CD8-positive, alpha-beta memory T cell (primary cell): ENCODE measurements at regions not wholly inside any gene's neighbourhood (a gene's known extent, or its start where the extent isn't known, plus 50 kb on each side); places are given as distances from the start of the nearest gene placed in this dataset.

Experiments
- CTCF ChIA-PET: fragments of 350-600 bp; sonication (Branson Sonifier 250); formaldehyde crosslinking; loops from one replicate; lab custom pipeline; 2021; ENCODE audit warnings: antibody characterized with exemption; lab: Charles Lee
- POLR2A ChIA-PET: fragments of 350-600 bp; sonication (Branson Sonifier 250); formaldehyde crosslinking; loops from one replicate; lab custom pipeline; 2021; ENCODE audit warnings: antibody characterized with exemption; lab: Charles Lee
- DNase-seq, 5 donors: peaks; one replicate each; pipeline versions ENCODE4 v3.0.0 to v3.0.0-alpha.2; 2020 to 2022; ENCODE audit warnings: mixed read lengths in 1 of 5
- H3K27ac ChIP-seq: one replicate; pipeline ENCODE4 v1.7.0; 2013; ENCODE audit warnings: low read depth, mild to moderate bottlenecking, low read length, moderate library complexity
- H3K27me3 ChIP-seq: 2 replicates; pipeline ENCODE4 v1.7.0; 2013; ENCODE audit warnings: low read length, mild to moderate bottlenecking; ENCODE audit not compliant: insufficient read depth, poor library complexity, severe bottlenecking
- H3K36me3 ChIP-seq: 2 replicates; pipeline ENCODE4 v1.7.0; 2013; ENCODE audit warnings: mild to moderate bottlenecking, low read length, moderate library complexity; ENCODE audit not compliant: insufficient read depth
- H3K4me1 ChIP-seq: 2 replicates; pipeline ENCODE4 v1.7.0; 2013; ENCODE audit warnings: mild to moderate bottlenecking, low read length, moderate library complexity; ENCODE audit not compliant: insufficient read depth
- H3K4me3 ChIP-seq: 2 replicates; pipeline ENCODE4 v1.7.0; 2013; ENCODE audit warnings: mild to moderate bottlenecking, low read length
- H3K9me3 ChIP-seq: 2 replicates; pipeline ENCODE4 v1.7.0; 2013; ENCODE audit warnings: mild to moderate bottlenecking, low read length
- H3K27ac Mint-ChIP-seq, 8 donors: one replicate each; pipeline ENCODE4 v1.8.0; 2020 to 2021; ENCODE audit warnings: mixed read lengths in 8 of 8, mild to moderate bottlenecking in 6 of 8, inconsistent platforms in 3 of 8, moderate library complexity in 3 of 8
- H3K27me3 Mint-ChIP-seq, 2 donors: one replicate each; pipeline ENCODE4 v1.8.0; 2020 to 2021; ENCODE audit warnings: mixed read lengths in 2 of 2, mild to moderate bottlenecking in 1 of 2, moderate library complexity in 1 of 2
- H3K36me3 Mint-ChIP-seq, 3 donors: one replicate each; pipeline ENCODE4 v1.8.0; 2020 to 2021; ENCODE audit warnings: mixed read lengths in 3 of 3, inconsistent platforms in 1 of 3, mild to moderate bottlenecking in 1 of 3
- H3K4me1 Mint-ChIP-seq, 3 donors: one replicate each; pipeline ENCODE4 v1.8.0; 2020 to 2021; ENCODE audit warnings: mixed read lengths in 3 of 3, inconsistent platforms in 1 of 3, mild to moderate bottlenecking in 1 of 3
- H3K4me3 Mint-ChIP-seq, 7 donors: one replicate each; pipeline ENCODE4 v1.8.0; 2020 to 2021; ENCODE audit warnings: mixed read lengths in 7 of 7, mild to moderate bottlenecking in 6 of 7, moderate library complexity in 4 of 7, inconsistent platforms in 2 of 7
- H3K9me3 Mint-ChIP-seq, 5 donors: one replicate each; pipeline ENCODE4 v1.8.0; 2020 to 2022; ENCODE audit warnings: mixed read lengths in 5 of 5, mild to moderate bottlenecking in 3 of 5, moderate library complexity in 2 of 5, inconsistent platforms in 1 of 5

DNA sequence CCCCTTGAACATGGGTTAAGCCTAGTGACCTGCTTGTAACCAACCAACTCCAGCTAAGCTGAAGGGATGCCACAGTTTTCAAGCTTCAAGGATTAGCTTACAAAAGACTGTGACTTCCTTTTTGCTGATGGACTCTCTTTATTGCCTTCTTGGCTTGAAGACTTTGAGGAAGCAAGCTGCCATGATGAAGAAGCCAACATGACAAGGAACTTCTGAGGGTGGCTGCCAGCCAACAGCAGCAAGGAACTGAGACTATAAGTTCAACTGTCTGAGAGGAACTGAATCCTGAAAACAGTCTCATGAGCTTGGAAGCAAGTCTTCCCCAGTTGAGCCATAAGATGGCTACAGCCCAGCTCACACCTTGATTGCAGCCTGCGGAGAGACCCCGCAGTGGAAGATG, 116.1 kb upstream of the TAF11L2 start:
- no peaks in the 10 kb centered on the region for H3K4me1 Mint-ChIP-seq
- H3K4me3 Mint-ChIP-seq: no peak overlapping the region
- no peaks in the 10 kb centered on the region for H3K27me3 Mint-ChIP-seq
- peaks cover 3 to 15% (median 9%) of the 10 kb centered on the region in 5 donors for H3K9me3 Mint-ChIP-seq
- ChIA-PET CTCF (no interaction called here), POLR2A (no interaction called here)
- H3K36me3 ChIP-seq: no peaks in the 10 kb centered on the region
- H3K27ac Mint-ChIP-seq: no peak overlapping the region
- no peak for DNase-seq
- H3K27ac ChIP-seq: no peak overlapping the region
- H3K27me3 ChIP-seq: no peaks in the 10 kb centered on the region
- H3K4me1 ChIP-seq: no peaks in the 10 kb centered on the region
- H3K4me3 ChIP-seq: no peak overlapping the region
- no peaks in the 10 kb centered on the region for H3K36me3 Mint-ChIP-seq
- H3K9me3 ChIP-seq: no peaks in the 10 kb centered on the region

DNA sequence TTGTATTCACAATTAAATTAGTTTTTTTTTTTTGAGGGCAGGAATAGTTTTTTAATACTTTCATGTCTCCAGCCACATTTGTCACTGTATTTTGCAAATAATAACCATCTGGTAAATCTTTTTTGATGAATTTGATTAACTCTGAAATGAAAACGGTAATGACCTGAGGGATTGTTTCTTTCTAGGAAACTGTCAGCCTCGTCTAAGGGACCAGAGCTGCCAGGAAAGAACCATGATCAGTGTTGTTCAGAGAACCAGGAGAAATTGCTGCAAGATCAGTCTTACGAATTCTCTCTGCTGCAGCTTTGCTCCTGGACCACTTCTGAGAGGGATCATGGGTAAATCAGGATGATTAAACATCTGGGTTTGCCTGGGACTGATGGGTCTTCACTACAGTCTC, 114.5 kb upstream of the TAF11L2 start:
- no peaks in the 10 kb centered on the region for H3K27me3 ChIP-seq
- peaks cover 2 to 14% (median 13%) of the 10 kb centered on the region in 5 donors for H3K9me3 Mint-ChIP-seq
- no peak for DNase-seq
- H3K27ac Mint-ChIP-seq: no peak overlapping the region
- no peak overlapping the region for H3K4me3 ChIP-seq
- H3K36me3 ChIP-seq: no peaks in the 10 kb centered on the region
- no peaks in the 10 kb centered on the region for H3K4me1 ChIP-seq
- no peak overlapping the region for H3K27ac ChIP-seq
- ChIA-PET CTCF (no interaction called here), POLR2A (no interaction called here)
- no peak overlapping the region for H3K4me3 Mint-ChIP-seq
- no peaks in the 10 kb centered on the region for H3K36me3 Mint-ChIP-seq
- no peaks in the 10 kb centered on the region for H3K4me1 Mint-ChIP-seq
- H3K9me3 ChIP-seq: no peaks in the 10 kb centered on the region
- no peaks in the 10 kb centered on the region for H3K27me3 Mint-ChIP-seq

DNA sequence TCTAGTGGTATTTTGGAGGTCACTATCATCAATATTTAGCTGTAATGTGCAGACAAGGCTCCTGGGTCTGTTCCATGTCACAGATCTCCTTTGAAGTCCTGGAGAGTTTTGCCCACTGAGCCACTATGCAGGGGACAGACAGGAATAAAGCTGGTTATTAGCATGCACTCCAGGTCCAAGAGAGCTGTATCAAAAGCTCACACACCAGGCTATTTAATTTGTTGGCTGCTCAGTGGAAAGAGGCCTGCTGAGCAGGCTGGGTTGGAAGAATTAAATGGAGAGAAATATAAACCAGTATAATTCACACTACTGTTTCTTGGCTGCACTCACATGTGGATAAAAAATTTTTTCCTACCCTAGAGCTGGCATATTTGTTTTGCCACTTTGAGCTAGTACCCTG, 113.8 kb upstream of the TAF11L2 start:
- peaks cover 2 to 14% (median 13%) of the 10 kb centered on the region in 5 donors for H3K9me3 Mint-ChIP-seq
- Histone ChIP-seq H3K4me3 (no peak overlapping the region), H3K27me3 (no peaks in the 10 kb centered on the region), H3K27ac (no peak overlapping the region), H3K4me1 (no peaks in the 10 kb centered on the region), H3K9me3 (no peaks in the 10 kb centered on the region), H3K36me3 (no peaks in the 10 kb centered on the region)
- no peaks in the 10 kb centered on the region for H3K36me3 Mint-ChIP-seq
- H3K4me1 Mint-ChIP-seq: no peaks in the 10 kb centered on the region
- H3K27ac Mint-ChIP-seq: no peak overlapping the region
- no peak overlapping the region for H3K4me3 Mint-ChIP-seq
- POLR2A ChIA-PET: no interaction called here
- DNase-seq: no peak
- no peaks in the 10 kb centered on the region for H3K27me3 Mint-ChIP-seq
- CTCF ChIA-PET: no interaction called here

DNA sequence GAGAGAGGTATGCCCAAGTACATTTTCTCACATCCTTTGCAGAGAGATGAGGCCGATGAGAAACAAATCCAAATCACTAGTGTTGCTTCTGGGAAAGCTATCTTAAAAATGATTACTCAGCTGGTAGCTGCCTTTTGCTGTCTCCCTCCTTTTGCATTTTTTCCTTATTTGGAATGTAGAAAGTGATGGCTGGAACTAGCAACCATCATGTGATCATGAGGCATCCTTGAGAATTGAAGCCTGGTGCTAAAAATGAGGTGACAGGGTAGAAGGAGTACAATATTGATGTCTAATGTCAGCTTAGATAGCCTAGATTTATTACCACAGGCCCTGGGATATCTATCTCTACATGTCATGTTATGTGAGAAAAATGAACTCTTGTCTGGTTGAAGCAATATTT, 109.3 kb upstream of the TAF11L2 start:
- H3K9me3 ChIP-seq: no peaks in the 10 kb centered on the region
- Mint-ChIP-seq H3K4me1 (no peaks in the 10 kb centered on the region), H3K36me3 (no peaks in the 10 kb centered on the region), H3K4me3 (no peak overlapping the region), H3K27me3 (no peaks in the 10 kb centered on the region), H3K9me3 (peaks cover 2 to 19% (median 9%) of the 10 kb centered on the region in 5 donors), H3K27ac (no peak overlapping the region)
- CTCF ChIA-PET: no interaction called here
- POLR2A ChIA-PET: no interaction called here
- DNase-seq: no peak
- no peak overlapping the region for H3K27ac ChIP-seq
- no peaks in the 10 kb centered on the region for H3K36me3 ChIP-seq
- H3K4me1 ChIP-seq: no peaks in the 10 kb centered on the region
- no peak overlapping the region for H3K4me3 ChIP-seq
- no peaks in the 10 kb centered on the region for H3K27me3 ChIP-seq

DNA sequence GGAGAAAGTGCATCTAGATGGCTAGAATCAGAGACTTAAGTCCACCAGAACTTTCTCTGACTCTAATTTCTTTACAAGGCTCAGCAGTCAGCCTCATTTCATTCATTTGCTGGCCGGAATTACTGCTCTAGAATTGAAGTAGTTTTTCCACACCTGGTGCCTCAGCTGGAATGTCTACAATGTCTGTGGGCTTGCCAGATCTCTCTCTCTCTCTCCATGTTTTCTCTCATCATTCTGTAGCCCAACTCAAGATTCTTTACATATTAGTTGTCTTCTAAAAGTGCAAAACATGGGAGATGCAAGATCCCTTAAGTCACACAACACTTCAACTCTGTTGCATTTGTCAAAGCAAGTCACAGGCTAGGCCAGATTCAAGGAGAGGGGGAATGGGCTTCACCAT, 103.9 kb upstream of the TAF11L2 start:
- no peak overlapping the region for H3K4me3 ChIP-seq
- no peak overlapping the region for H3K27ac ChIP-seq
- DNase-seq: no peak
- no peak overlapping the region for H3K4me3 Mint-ChIP-seq
- H3K36me3 Mint-ChIP-seq: no peaks in the 10 kb centered on the region
- H3K4me1 Mint-ChIP-seq: no peaks in the 10 kb centered on the region
- H3K9me3 ChIP-seq: no peaks in the 10 kb centered on the region
- peaks cover 2 to 22% (median 14%) of the 10 kb centered on the region in 5 donors for H3K9me3 Mint-ChIP-seq
- no peak overlapping the region for H3K27ac Mint-ChIP-seq
- no peaks in the 10 kb centered on the region for H3K27me3 ChIP-seq
- no peaks in the 10 kb centered on the region for H3K4me1 ChIP-seq
- no peaks in the 10 kb centered on the region for H3K36me3 ChIP-seq
- POLR2A ChIA-PET: no interaction called here
- CTCF ChIA-PET: no interaction called here
- peaks cover 0 to 1% of the 10 kb centered on the region in 2 donors for H3K27me3 Mint-ChIP-seq

DNA sequence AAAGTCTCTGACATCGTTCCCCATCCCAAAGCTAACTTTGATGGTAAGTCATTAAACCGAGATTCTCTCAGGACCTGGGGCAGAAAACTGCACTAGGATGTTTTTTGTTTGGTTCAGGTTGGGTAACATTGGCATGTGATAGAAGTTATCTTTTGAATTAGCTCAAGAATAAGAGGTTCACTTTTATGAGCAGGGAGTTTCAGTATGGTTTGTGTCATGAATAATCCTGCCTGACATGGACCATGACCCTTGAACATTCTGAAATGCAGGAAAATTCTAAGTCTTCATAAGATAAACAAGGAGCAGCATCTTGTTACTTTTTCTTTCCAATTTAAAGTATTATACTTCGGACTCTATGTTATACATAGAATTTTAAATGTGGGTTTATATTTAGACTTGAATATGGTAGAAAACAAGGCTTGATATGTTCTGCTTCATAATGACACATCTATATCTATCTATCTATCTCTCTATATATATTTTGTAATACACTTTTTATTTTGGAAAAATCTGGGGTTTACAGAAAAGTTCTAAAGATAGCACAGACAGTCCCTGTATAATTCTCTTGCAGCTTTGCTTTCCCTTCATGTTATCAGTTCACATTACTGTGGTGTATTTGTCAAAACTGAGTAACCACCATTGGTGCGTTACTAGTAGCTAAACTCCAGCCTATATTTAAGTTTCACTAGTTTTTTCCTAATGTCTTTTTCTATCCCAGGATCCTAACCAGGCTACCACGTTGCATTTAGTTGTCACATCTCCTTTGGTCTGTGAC, 102.7 kb upstream of the TAF11L2 start:
- Mint-ChIP-seq H3K4me3 (no peak overlapping the region), H3K27ac (no peak overlapping the region), H3K27me3 (peaks cover 0 to 1% of the 10 kb centered on the region in 2 donors), H3K36me3 (no peaks in the 10 kb centered on the region), H3K9me3 (peaks cover 2 to 22% (median 17%) of the 10 kb centered on the region in 5 donors), H3K4me1 (no peaks in the 10 kb centered on the region)
- no peak for DNase-seq
- no peaks in the 10 kb centered on the region for H3K36me3 ChIP-seq
- no peaks in the 10 kb centered on the region for H3K9me3 ChIP-seq
- no peak overlapping the region for H3K27ac ChIP-seq
- no peaks in the 10 kb centered on the region for H3K27me3 ChIP-seq
- ChIA-PET POLR2A (no interaction called here), CTCF (no interaction called here)
- no peak overlapping the region for H3K4me3 ChIP-seq
- H3K4me1 ChIP-seq: no peaks in the 10 kb centered on the region

DNA sequence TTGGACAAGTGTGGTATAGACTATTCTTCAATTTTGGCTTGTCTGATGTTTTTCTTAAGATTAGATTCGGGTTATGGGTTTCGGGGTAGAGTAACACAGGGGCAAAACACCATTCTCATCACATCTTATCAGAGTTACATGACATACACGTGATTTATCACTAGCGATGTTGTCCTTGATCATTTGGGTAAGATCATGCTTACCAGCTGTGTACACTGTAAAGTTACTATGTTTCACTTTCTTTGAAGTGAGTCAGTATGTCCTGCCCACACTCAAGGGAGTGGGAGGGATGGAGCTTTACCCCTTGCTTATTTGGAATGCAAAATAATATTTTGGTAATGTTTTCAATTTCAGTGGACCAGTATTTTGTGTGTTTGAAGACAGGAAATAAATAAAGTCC, 101.8 kb upstream of the TAF11L2 start:
- Mint-ChIP-seq H3K4me1 (no peaks in the 10 kb centered on the region), H3K4me3 (no peak overlapping the region), H3K27ac (no peak overlapping the region), H3K27me3 (peaks cover 0 to 1% of the 10 kb centered on the region in 2 donors), H3K9me3 (peaks cover 0 to 17% (median 16%) of the 10 kb centered on the region in 5 donors), H3K36me3 (no peaks in the 10 kb centered on the region)
- no peak overlapping the region for H3K4me3 ChIP-seq
- H3K27me3 ChIP-seq: no peaks in the 10 kb centered on the region
- DNase-seq: no peak
- no peaks in the 10 kb centered on the region for H3K4me1 ChIP-seq
- ChIA-PET CTCF (no interaction called here), POLR2A (no interaction called here)
- no peaks in the 10 kb centered on the region for H3K9me3 ChIP-seq
- H3K36me3 ChIP-seq: no peaks in the 10 kb centered on the region
- H3K27ac ChIP-seq: no peak overlapping the region

DNA sequence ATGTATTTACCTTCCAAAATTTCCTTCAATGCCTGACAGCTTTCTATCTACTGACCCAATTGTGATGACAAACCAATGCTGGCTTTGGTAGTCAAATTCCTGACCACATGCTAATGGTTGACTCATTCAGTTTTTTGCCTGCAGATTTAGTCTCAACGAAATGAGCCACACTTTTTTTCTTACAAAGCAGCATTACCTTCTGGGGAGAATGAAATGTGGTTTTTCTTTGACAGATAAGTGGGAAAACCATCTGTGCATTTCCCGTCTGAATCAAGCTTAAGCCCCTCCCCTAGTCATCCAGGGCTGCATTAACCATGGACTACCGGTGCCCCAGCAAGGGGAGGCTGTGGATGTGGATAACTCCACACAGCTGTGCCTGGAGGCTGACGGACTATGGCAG, 99.6 kb upstream of the TAF11L2 start:
- no peak overlapping the region for H3K27ac Mint-ChIP-seq
- Histone ChIP-seq H3K4me1 (no peaks in the 10 kb centered on the region), H3K4me3 (no peak overlapping the region), H3K27ac (no peak overlapping the region), H3K27me3 (no peaks in the 10 kb centered on the region), H3K36me3 (no peaks in the 10 kb centered on the region), H3K9me3 (no peaks in the 10 kb centered on the region)
- CTCF ChIA-PET: no interaction called here
- H3K27me3 Mint-ChIP-seq: peaks cover 0 to 1% of the 10 kb centered on the region in 2 donors
- POLR2A ChIA-PET: no interaction called here
- H3K36me3 Mint-ChIP-seq: no peaks in the 10 kb centered on the region
- no peaks in the 10 kb centered on the region for H3K4me1 Mint-ChIP-seq
- H3K9me3 Mint-ChIP-seq: peaks cover 0 to 16% (median 10%) of the 10 kb centered on the region in 5 donors
- H3K4me3 Mint-ChIP-seq: no peak overlapping the region
- DNase-seq: no peak
